ENCODE measurements at regions not wholly inside any gene's neighbourhood (a gene's known extent, or its start where the extent isn't known, plus 50 kb on each side); places are given as distances from the start of the nearest gene placed in this dataset.

- no peak for DNase-seq
These were observed 2127.3 kb upstream of the WWC1 start for GRCh38 chr5:166163996-166164610.

GRCh38 chr5:166165596-166165995 is 2125.8 kb upstream of the WWC1 start:
- no peak for DNase-seq

GRCh38 chr5:166166071-166166470 is 2125.4 kb upstream of the WWC1 start:
- no peak for DNase-seq

GRCh38 chr5:166172597-166172996 is 2118.8 kb upstream of the WWC1 start:
- no peak for DNase-seq

GRCh38 chr5:166178411-166179080 is 2112.9 kb upstream of the WWC1 start:
- DNase-seq = no peak

GRCh38 chr5:166185185-166185584 is 2106.3 kb upstream of the WWC1 start:
- no peak for DNase-seq

- no peak for DNase-seq
These were observed 2102.7 kb upstream of the WWC1 start for GRCh38 chr5:166188501-166189325.

- DNase-seq = no peak
These were observed 2098.7 kb upstream of the WWC1 start for GRCh38 chr5:166192696-166193095.

GRCh38 chr5:166195981-166196380 is 2095.5 kb upstream of the WWC1 start:
- no peak for DNase-seq

- DNase-seq = no peak
These were observed 2090.9 kb upstream of the WWC1 start for GRCh38 chr5:166200532-166200931.

- no peak for DNase-seq
These were observed 2079.8 kb upstream of the WWC1 start for GRCh38 chr5:166211640-166212039.

GRCh38 chr5:166236327-166236726 is 2055.1 kb upstream of the WWC1 start:
- DNase-seq = no peak

- no peak for DNase-seq
These were observed 2050.7 kb upstream of the WWC1 start for GRCh38 chr5:166240705-166241104.

GRCh38 chr5:166245556-166245955 is 2045.9 kb upstream of the WWC1 start:
- DNase-seq = no peak

GRCh38 chr5:166251786-166252185 is 2039.7 kb upstream of the WWC1 start:
- DNase-seq = no peak

GRCh38 chr5:166257661-166258060 is 2033.8 kb upstream of the WWC1 start:
- no peak for DNase-seq

GRCh38 chr5:166262395-166262794 is 2029.0 kb upstream of the WWC1 start:
- no peak for DNase-seq

GRCh38 chr5:166267907-166268306 is 2023.5 kb upstream of the WWC1 start:
- DNase-seq = no peak

- no peak for DNase-seq
These were observed 2020.7 kb upstream of the WWC1 start for GRCh38 chr5:166270712-166271111.

- no peak for DNase-seq
These were observed 2015.4 kb upstream of the WWC1 start for GRCh38 chr5:166276006-166276405.

GRCh38 chr5:166279828-166280227 is 2011.6 kb upstream of the WWC1 start:
- no peak for DNase-seq

- no peak for DNase-seq
These were observed 2010.0 kb upstream of the WWC1 start for GRCh38 chr5:166281433-166281832.

- no peak for DNase-seq
These were observed 2008.5 kb upstream of the WWC1 start for GRCh38 chr5:166282939-166283338.

GRCh38 chr5:166285361-166285760 is 2006.1 kb upstream of the WWC1 start:
- DNase-seq = no peak

Measured in T-helper 9 cell (primary cell).